Right lobe of liver (tissue), 4 donors: ENCODE measurements at regions not wholly inside any gene's neighbourhood (a gene's known extent, or its start where the extent isn't known, plus 50 kb on each side); places are given as distances from the start of the nearest gene placed in this dataset.

Source experiments
- POLR2A ChIP-seq: fragments of 450-650 bp; IDR thresholded peaks from one replicate; pipeline ENCODE4 v1.6.1; 2017; ENCODE audit warnings: antibody characterized with exemption, mild to moderate bottlenecking
- TF ChIP-seq, protein P1 (sequence below), 4 donors: fragments of 200-600 bp in 3 of 4; fragments of 450-650 bp in 1 of 4; IDR thresholded peaks; one replicate each; pipeline versions ENCODE4 v1.5.1 to v1.8.0; 2016 to 2022; ENCODE audit warnings: antibody characterized with exemption in 4 of 4, mild to moderate bottlenecking in 2 of 4
- donor health status: DM: no; HTN: no; CAD: no.
- donor health status: DM: no; HTN: no; CAD: no.
- donor health status: DM: no; HTN: yes; CAD: no.

DNA sequence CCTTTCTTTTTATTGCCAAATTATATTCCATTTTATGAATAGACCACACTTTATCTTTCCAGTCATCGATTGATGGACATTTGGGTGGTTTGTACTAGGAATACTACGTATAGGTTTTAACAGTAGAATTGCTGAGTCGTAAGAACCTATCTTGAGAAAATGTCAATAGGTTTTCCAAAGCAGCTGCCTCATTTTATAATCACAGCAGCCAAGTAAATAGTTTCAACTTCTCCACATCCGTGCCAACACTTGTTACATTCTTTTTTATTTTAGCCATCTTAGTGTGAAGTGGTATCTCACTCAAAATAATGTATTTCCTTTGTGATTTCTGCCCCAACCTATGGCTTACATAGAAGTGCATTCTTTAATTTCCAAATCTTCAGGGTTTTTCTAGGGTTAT is 479.2 kb downstream of the CDH26 start:
- TF ChIP-seq, protein P1, sequence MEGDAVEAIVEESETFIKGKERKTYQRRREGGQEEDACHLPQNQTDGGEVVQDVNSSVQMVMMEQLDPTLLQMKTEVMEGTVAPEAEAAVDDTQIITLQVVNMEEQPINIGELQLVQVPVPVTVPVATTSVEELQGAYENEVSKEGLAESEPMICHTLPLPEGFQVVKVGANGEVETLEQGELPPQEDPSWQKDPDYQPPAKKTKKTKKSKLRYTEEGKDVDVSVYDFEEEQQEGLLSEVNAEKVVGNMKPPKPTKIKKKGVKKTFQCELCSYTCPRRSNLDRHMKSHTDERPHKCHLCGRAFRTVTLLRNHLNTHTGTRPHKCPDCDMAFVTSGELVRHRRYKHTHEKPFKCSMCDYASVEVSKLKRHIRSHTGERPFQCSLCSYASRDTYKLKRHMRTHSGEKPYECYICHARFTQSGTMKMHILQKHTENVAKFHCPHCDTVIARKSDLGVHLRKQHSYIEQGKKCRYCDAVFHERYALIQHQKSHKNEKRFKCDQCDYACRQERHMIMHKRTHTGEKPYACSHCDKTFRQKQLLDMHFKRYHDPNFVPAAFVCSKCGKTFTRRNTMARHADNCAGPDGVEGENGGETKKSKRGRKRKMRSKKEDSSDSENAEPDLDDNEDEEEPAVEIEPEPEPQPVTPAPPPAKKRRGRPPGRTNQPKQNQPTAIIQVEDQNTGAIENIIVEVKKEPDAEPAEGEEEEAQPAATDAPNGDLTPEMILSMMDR (IDR thresholded peaks at IDR 0.05): no peak
- TF ChIP-seq POLR2A: no peak
